ENCODE measurements at regions not wholly inside any gene's neighbourhood (a gene's known extent, or its start where the extent isn't known, plus 50 kb on each side); places are given as distances from the start of the nearest gene placed in this dataset.

DNA sequence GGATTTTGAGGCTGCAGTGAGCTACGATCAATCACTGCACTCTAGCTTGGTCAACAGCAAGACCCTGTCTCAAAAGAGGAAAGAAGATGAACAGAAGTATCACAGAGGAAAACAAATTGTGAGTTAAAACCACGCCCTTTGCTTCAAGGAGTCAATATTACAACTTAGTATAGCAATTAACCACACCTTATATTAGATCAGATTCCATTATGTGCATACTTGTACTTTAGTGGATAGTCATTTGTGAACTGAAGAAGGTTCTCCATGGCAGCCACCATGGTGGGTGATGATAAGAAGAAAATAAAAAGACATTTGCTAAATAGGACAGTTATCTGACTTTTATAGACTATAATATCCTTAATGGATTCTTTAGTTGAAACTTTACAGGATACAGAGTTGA lies 72.3 kb upstream of the EFEMP1 start:
- no peak overlapping the region for H3K27ac ChIP-seq (ENCODE audit: extremely low read depth, low read depth, low read length)

DNA sequence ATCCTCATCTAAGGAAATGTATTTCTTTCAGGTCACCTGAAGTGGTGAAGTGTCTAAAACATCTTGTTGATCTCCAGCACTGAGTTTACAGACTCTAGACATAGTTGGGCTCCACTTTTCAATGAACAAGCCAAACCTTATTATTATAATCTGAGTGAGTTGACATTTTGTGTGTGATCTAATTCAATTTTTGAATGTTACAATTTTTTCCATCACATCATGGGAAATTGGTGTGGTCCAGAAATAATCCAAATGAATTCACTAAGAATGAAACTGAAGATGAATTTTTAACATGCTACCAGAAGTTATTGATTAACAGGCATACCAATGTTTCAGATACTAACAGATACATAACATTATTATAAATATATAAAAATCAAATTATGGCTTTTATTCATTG lies 75.6 kb upstream of the EFEMP1 start:
- no peak overlapping the region for H3K4me3 ChIP-seq (ENCODE audit: low read depth, low read length)
- no peaks in the 10 kb centered on the region for H3K9me3 ChIP-seq (ENCODE audit: control insufficient read depth, insufficient read depth, low read depth, low read length)
- POLR2A ChIA-PET, result no interaction called here
- CTCF ChIA-PET, result no interaction called here
- no peak overlapping the region for H3K27ac ChIP-seq (ENCODE audit: extremely low read depth, low read depth, low read length)
- H3K4me1 ChIP-seq (ENCODE audit: control insufficient read depth, insufficient read depth, low read length), result peaks cover 2% of the 10 kb centered on the region; the same call in 1 of the 2 replicates
- H3K36me3 ChIP-seq (ENCODE audit: control insufficient read depth in 2 of 2, insufficient read depth in 1 of 2, low read length in 2 of 2), result no peaks in the 10 kb centered on the region
- TF ChIP-seq ZXDB (tag by site-specific recombination; IDR thresholded peaks at IDR 0.05) (no peak), KLF16 (tag by site-specific recombination; IDR thresholded peaks at IDR 0.05) (no peak), ZNF112 (tag by site-specific recombination; IDR thresholded peaks at IDR 0.05) (no peak), ZBTB48 (tag by site-specific recombination; IDR thresholded peaks at IDR 0.05) (no peak), ZNF140 (tag by site-specific recombination; IDR thresholded peaks at IDR 0.05) (no peak), ZNF785 (tag by site-specific recombination; IDR thresholded peaks at IDR 0.05) (no peak), ZNF777 (tag by site-specific recombination; IDR thresholded peaks at IDR 0.05; ENCODE audit: borderline replicate concordance) (no peak), ZNF791 (tag by site-specific recombination; IDR thresholded peaks at IDR 0.05) (no peak), SP7 (tag by site-specific recombination; IDR thresholded peaks at IDR 0.05) (no peak)
- TF ChIP-seq, protein P1, sequence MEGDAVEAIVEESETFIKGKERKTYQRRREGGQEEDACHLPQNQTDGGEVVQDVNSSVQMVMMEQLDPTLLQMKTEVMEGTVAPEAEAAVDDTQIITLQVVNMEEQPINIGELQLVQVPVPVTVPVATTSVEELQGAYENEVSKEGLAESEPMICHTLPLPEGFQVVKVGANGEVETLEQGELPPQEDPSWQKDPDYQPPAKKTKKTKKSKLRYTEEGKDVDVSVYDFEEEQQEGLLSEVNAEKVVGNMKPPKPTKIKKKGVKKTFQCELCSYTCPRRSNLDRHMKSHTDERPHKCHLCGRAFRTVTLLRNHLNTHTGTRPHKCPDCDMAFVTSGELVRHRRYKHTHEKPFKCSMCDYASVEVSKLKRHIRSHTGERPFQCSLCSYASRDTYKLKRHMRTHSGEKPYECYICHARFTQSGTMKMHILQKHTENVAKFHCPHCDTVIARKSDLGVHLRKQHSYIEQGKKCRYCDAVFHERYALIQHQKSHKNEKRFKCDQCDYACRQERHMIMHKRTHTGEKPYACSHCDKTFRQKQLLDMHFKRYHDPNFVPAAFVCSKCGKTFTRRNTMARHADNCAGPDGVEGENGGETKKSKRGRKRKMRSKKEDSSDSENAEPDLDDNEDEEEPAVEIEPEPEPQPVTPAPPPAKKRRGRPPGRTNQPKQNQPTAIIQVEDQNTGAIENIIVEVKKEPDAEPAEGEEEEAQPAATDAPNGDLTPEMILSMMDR (tag by site-specific recombination; IDR thresholded peaks at IDR 0.05), result no peak
- TF ChIP-seq, protein P2, sequence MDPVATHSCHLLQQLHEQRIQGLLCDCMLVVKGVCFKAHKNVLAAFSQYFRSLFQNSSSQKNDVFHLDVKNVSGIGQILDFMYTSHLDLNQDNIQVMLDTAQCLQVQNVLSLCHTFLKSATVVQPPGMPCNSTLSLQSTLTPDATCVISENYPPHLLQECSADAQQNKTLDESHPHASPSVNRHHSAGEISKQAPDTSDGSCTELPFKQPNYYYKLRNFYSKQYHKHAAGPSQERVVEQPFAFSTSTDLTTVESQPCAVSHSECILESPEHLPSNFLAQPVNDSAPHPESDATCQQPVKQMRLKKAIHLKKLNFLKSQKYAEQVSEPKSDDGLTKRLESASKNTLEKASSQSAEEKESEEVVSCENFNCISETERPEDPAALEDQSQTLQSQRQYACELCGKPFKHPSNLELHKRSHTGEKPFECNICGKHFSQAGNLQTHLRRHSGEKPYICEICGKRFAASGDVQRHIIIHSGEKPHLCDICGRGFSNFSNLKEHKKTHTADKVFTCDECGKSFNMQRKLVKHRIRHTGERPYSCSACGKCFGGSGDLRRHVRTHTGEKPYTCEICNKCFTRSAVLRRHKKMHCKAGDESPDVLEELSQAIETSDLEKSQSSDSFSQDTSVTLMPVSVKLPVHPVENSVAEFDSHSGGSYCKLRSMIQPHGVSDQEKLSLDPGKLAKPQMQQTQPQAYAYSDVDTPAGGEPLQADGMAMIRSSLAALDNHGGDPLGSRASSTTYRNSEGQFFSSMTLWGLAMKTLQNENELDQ (tag by site-specific recombination; IDR thresholded peaks at IDR 0.05; ENCODE audit: low read depth), result no peak
- TF ChIP-seq, protein P3, sequence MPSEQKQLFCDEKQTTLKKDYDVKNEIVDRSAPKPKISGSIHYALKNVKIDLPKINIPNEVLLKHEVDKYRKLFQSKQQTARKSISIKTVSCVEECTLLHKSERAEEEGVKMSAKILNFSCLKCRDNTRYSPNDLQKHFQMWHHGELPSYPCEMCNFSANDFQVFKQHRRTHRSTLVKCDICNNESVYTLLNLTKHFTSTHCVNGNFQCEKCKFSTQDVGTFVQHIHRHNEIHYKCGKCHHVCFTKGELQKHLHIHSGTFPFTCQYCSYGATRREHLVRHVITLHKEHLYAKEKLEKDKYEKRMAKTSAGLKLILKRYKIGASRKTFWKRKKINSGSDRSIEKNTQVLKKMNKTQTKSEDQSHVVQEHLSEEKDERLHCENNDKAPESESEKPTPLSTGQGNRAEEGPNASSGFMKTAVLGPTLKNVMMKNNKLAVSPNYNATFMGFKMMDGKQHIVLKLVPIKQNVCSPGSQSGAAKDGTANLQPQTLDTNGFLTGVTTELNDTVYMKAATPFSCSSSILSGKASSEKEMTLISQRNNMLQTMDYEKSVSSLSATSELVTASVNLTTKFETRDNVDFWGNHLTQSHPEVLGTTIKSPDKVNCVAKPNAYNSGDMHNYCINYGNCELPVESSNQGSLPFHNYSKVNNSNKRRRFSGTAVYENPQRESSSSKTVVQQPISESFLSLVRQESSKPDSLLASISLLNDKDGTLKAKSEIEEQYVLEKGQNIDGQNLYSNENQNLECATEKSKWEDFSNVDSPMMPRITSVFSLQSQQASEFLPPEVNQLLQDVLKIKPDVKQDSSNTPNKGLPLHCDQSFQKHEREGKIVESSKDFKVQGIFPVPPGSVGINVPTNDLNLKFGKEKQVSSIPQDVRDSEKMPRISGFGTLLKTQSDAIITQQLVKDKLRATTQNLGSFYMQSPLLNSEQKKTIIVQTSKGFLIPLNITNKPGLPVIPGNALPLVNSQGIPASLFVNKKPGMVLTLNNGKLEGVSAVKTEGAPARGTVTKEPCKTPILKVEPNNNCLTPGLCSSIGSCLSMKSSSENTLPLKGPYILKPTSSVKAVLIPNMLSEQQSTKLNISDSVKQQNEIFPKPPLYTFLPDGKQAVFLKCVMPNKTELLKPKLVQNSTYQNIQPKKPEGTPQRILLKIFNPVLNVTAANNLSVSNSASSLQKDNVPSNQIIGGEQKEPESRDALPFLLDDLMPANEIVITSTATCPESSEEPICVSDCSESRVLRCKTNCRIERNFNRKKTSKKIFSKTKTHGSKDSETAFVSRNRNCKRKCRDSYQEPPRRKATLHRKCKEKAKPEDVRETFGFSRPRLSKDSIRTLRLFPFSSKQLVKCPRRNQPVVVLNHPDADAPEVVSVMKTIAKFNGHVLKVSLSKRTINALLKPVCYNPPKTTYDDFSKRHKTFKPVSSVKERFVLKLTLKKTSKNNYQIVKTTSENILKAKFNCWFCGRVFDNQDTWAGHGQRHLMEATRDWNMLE (tag by site-specific recombination; conservative IDR thresholded peaks at IDR 0.05; ENCODE audit: low read depth), result no peak
- TF ChIP-seq, protein P4, sequence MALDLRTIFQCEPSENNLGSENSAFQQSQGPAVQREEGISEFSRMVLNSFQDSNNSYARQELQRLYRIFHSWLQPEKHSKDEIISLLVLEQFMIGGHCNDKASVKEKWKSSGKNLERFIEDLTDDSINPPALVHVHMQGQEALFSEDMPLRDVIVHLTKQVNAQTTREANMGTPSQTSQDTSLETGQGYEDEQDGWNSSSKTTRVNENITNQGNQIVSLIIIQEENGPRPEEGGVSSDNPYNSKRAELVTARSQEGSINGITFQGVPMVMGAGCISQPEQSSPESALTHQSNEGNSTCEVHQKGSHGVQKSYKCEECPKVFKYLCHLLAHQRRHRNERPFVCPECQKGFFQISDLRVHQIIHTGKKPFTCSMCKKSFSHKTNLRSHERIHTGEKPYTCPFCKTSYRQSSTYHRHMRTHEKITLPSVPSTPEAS (tag by site-specific recombination; IDR thresholded peaks at IDR 0.05), result no peak

More for the DNA sequence above, 72.3 kb upstream of the EFEMP1 start:
- no peaks in the 10 kb centered on the region for H3K36me3 ChIP-seq (ENCODE audit: control insufficient read depth in 2 of 2, insufficient read depth in 1 of 2, low read length in 2 of 2)
- POLR2A ChIA-PET, result no interaction called here
- no peaks in the 10 kb centered on the region for H3K9me3 ChIP-seq (ENCODE audit: control insufficient read depth, insufficient read depth, low read depth, low read length)
- TF ChIP-seq GLIS2 (tag by site-specific recombination; IDR thresholded peaks at IDR 0.05) (no peak), ZNF792 (tag by site-specific recombination; IDR thresholded peaks at IDR 0.05) (no peak), ZBTB7A (tag by site-specific recombination; IDR thresholded peaks at IDR 0.05; ENCODE audit: low read depth) (no peak), ZNF48 (tag by site-specific recombination; IDR thresholded peaks at IDR 0.05) (no peak)
- TF ChIP-seq, protein P5, sequence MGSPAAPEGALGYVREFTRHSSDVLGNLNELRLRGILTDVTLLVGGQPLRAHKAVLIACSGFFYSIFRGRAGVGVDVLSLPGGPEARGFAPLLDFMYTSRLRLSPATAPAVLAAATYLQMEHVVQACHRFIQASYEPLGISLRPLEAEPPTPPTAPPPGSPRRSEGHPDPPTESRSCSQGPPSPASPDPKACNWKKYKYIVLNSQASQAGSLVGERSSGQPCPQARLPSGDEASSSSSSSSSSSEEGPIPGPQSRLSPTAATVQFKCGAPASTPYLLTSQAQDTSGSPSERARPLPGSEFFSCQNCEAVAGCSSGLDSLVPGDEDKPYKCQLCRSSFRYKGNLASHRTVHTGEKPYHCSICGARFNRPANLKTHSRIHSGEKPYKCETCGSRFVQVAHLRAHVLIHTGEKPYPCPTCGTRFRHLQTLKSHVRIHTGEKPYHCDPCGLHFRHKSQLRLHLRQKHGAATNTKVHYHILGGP (tag by site-specific recombination; IDR thresholded peaks at IDR 0.05), result no peak
- H3K4me3 ChIP-seq (ENCODE audit: low read depth, low read length), result no peak overlapping the region
- CTCF ChIA-PET, result interaction anchor here (0.7 to 1.9 kb wide), 3 partner anchors 34 to 277 kb away, joined by 3 to 8 read pairs (median 7); no protein-coding TSS in a partner anchor
- H3K4me1 ChIP-seq (ENCODE audit: control insufficient read depth, insufficient read depth, low read length), result peaks cover 8% of the 10 kb centered on the region
